BLaER1 treated with 17β-estradiol and CSF1 and Interleukin-3, amounts not matched to agents 10 nM and 100 nM (cell line): ENCODE measurements at regions not wholly inside any gene's neighbourhood (a gene's known extent, or its start where the extent isn't known, plus 50 kb on each side); places are given as distances from the start of the nearest gene placed in this dataset.

ENCODE experiments used
- H3K27ac ChIP-seq, 11 experiments: shearing (Covaris generic); formaldehyde crosslinking; 2 replicates each; pipeline ENCODE4 v1.8.1; 2022
- H3K27me3 ChIP-seq, 11 experiments: shearing (Covaris generic); formaldehyde crosslinking; 2 replicates each; pipeline ENCODE4 v1.8.1; 2022
- H3K36me3 ChIP-seq, 11 experiments: shearing (Covaris generic); formaldehyde crosslinking; 2 replicates each; pipeline ENCODE4 v1.8.1; 2022
- H3K4me1 ChIP-seq, 10 experiments: shearing (Covaris generic); formaldehyde crosslinking; 2 replicates each; pipeline ENCODE4 v1.8.1; 2022
- H3K4me2 ChIP-seq, 11 experiments: shearing (Covaris generic); formaldehyde crosslinking; 2 replicates each; pipeline ENCODE4 v1.8.1; 2022
- H3K4me3 ChIP-seq, 10 experiments: shearing (Covaris generic); formaldehyde crosslinking; 2 replicates each; pipeline ENCODE4 v1.8.1; 2022
- H3K9ac ChIP-seq, 11 experiments: shearing (Covaris generic); formaldehyde crosslinking; 2 replicates each; pipeline ENCODE4 v1.8.1; 2022
- H3K9me3 ChIP-seq, 11 experiments: shearing (Covaris generic); formaldehyde crosslinking; replicated peaks in 1 of 11; 2 replicates each; pipeline ENCODE4 v1.8.1; 2022
- H4K20me1 ChIP-seq, 11 experiments: shearing (Covaris generic); formaldehyde crosslinking; 2 replicates each; pipeline ENCODE4 v1.8.1; 2022
- Cebpa-rat ChIP-seq, 11 experiments: shearing (Covaris generic); IDR thresholded peaks; 2 replicates each; pipeline ENCODE4 v1.8.1; 2022

DNA sequence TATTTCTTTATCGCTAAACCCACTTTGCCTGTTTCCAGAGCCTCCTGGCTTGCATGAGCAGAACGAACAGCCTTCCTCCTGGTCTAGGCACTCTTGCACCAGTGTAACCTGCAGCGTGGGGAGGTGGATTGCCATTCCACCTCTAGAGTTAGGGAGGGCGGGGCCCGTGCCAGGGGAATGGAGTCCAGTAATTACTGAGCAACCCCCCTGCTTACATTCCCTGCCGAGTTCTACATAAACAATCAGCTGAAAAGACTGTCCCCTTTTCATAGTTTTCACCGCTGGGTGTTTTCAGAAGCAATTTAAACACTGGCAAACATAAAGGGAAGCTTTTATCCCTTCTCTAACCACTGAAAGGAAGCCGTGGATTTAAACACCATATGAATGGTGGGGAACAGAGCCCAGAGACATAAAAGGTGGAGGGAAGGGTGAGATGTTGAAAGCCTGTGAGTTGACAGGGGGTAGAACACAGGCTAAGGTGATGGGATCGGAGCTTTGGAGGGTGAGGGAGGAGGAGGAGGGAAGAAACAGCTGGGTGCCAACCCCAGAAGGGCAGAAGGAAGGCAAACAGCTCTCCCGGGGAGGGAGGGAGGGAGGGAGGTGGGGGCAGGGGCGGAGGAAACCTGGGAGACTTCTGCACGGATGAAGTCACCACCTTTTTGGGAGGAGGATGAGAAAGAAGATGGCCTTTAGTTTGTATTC, 68.0 kb upstream of the WDR26 start:
- H4K20me1 ChIP-seq, result no peaks in the 10 kb centered on the region
- no peak for TF ChIP-seq Cebpa-rat (IDR thresholded peaks at IDR 0.05)
- H3K27ac ChIP-seq, result peak overlapping the region; percentile 57 to 98 (median 86); a peak in 20 of 22 replicates
- no peaks in the 10 kb centered on the region for H3K27me3 ChIP-seq
- peak overlapping the region in 5 of 10 experiments; percentile 21 to 58 (median 39); a peak in 7 of 20 replicates for H3K4me3 ChIP-seq
- no peaks in the 10 kb centered on the region for H3K36me3 ChIP-seq
- peaks cover 55 to 88% (median 83%) of the 10 kb centered on the region in 10 experiments for H3K4me1 ChIP-seq
- H3K9ac ChIP-seq, result peak overlapping the region; percentile 57 to 78 (median 76); a peak in 21 of 22 replicates
- no peaks in the 10 kb centered on the region for H3K9me3 ChIP-seq
- peak overlapping the region; percentile 77 to 96 (median 88) for H3K4me2 ChIP-seq

DNA sequence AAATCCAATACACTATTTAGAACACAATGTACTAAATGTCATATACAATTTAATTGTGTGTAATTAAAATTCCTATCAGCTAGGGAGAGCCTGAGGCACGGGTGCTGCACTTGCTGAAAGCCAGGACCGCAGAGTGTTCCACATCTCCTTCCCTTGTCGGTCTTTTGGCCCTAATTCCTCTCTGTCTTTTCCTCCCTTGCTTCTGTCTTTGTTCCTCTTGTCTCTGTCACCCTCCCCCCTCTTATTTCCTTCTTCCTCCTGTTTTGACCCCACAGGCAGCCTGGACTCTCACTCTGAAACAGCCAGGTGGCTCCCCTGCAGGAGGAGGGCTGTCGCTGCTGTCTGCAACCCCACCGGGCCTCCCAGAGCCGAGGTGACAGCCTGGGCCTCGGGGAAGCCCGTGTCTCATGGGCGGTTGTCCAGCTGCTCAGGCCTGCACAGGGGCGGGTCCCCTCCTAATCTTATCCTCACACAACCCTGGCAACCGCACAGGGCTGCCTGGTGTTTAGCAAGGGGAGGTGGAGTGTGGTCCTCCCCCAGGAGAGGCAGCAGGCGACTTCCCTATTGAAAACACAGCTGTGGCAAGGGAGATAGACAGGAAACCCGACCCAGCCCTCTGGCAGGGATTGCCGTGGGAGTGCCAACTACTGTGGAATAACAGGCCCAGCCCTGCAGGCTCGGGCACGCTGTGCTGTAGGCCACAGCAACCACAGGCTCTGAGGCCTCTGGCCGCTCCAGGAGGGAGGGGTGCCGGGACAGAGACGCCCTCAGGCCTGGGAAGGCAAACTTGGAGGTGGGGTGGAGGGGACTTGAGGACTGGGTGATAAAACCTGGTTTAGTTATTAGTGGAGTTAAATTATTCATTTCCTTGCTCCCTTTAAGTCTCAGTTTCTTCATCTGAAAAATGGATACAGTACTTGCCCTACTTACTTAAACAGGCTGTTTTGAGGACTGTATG, 68.8 kb upstream of the WDR26 start:
- no peaks in the 10 kb centered on the region for H3K9me3 ChIP-seq
- no peaks in the 10 kb centered on the region for H3K36me3 ChIP-seq
- no peaks in the 10 kb centered on the region for H4K20me1 ChIP-seq
- peaks cover 46 to 80% (median 77%) of the 10 kb centered on the region in 10 experiments for H3K4me1 ChIP-seq
- peak overlapping the region; percentile 57 to 98 (median 86); a peak in 21 of 22 replicates for H3K27ac ChIP-seq
- peak overlapping the region; percentile 57 to 78 (median 76) for H3K9ac ChIP-seq
- no peaks in the 10 kb centered on the region for H3K27me3 ChIP-seq
- peak overlapping the region; percentile 77 to 96 (median 88) for H3K4me2 ChIP-seq
- TF ChIP-seq Cebpa-rat (IDR thresholded peaks at IDR 0.05), result 0 out of 22 replicates have a peak, but pooled peaks of 2 of the 11 experiments have one; percentile 7 to 23
- peak overlapping the region in 8 of 10 experiments; percentile 10 to 58 (median 34); a peak in 8 of 20 replicates for H3K4me3 ChIP-seq

DNA sequence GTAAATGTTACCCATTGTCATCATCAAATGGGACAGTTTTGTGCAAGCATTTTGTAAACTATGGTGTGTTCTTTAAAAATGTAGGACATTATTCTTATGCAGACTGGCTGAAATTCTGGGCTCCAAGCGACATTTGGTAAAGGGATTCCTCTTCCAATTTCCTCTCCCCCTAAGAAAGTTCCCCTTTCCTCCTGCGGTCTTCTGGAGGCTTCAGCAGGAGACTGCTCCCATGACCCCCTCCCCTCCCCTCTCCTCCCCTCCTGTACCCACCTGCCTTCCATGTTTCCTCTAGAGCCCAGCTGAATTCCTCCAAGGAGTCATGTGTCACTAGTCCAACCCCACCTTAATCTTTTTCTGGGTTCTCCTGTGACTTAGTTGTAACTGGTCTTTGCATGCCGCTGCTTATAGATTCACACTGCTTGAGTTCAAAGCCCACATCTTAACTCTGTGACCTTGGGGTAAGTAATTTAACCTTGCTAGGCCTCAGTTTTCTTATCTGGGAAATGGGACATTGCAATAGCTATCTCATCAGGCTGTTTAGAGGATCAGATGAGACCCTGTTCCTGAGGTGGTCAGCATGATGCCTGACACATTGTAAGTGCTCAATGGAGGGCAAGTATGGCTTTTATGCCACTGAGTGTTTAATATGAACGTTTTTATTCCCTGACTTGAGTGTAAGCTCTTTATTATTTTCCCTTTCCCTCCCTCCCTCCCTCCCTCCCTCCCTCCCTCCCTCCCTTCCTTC, 69.9 kb upstream of the WDR26 start:
- Histone ChIP-seq H4K20me1 (no peaks in the 10 kb centered on the region), H3K36me3 (no peaks in the 10 kb centered on the region), H3K4me3 (no peak overlapping the region; a peak in 1 of 20 replicates), H3K9ac (peak overlapping the region in 9 of 11 experiments; percentile 42 to 78 (median 76); a peak in 15 of 22 replicates), H3K4me1 (peaks cover 39 to 78% (median 73%) of the 10 kb centered on the region in 10 experiments), H3K4me2 (peak overlapping the region; percentile 77 to 96 (median 88)), H3K27me3 (no peaks in the 10 kb centered on the region), H3K9me3 (no peaks in the 10 kb centered on the region), H3K27ac (peak overlapping the region in 10 of 11 experiments; percentile 78 to 98 (median 88); a peak in 19 of 22 replicates)
- no peak for TF ChIP-seq Cebpa-rat (IDR thresholded peaks at IDR 0.05)

DNA sequence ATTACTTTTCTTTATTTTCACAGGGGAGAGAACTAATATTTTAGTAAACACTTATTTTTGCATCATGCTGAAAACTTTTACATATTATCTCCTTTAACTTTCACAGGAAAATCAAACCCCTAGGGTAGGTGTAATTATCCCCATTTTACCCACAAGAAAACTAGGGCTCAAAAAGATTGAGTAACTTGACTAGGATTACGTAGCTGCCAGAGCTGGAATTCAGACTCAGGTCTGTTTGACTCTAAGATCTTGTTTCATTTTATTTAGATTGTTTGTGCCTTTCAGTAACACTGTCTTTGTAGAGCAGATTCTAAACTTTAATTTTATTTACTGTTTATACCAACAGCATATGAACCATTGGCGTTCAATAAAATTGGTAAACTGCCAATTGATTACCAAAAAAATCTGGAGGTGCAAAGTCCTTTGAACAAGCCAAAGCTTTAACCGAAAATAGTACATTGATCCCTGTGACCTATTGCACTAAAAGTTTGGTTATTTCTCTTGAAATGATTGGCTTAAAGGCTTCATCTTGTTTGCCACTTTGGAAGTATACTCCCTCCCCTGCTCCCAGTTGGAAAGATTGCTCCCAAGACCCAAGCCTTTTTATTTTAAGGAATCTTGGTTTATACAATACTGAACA, 71.0 kb upstream of the WDR26 start:
- no peaks in the 10 kb centered on the region for H3K27me3 ChIP-seq
- H3K4me1 ChIP-seq, result peaks cover 39 to 78% (median 73%) of the 10 kb centered on the region in 10 experiments
- TF ChIP-seq Cebpa-rat (IDR thresholded peaks at IDR 0.05), result no peak
- peak overlapping the region in 7 of 11 experiments; percentile 12 to 96 (median 42); a peak in 9 of 22 replicates for H3K4me2 ChIP-seq
- no peaks in the 10 kb centered on the region for H3K9me3 ChIP-seq
- no peaks in the 10 kb centered on the region for H4K20me1 ChIP-seq
- no peak overlapping the region for H3K9ac ChIP-seq
- H3K4me3 ChIP-seq, result no peak overlapping the region
- no peaks in the 10 kb centered on the region for H3K36me3 ChIP-seq
- H3K27ac ChIP-seq, result 0 out of 22 replicates have a peak overlapping the region, but pooled peaks of 1 of the 11 experiments have one; percentile 10

DNA sequence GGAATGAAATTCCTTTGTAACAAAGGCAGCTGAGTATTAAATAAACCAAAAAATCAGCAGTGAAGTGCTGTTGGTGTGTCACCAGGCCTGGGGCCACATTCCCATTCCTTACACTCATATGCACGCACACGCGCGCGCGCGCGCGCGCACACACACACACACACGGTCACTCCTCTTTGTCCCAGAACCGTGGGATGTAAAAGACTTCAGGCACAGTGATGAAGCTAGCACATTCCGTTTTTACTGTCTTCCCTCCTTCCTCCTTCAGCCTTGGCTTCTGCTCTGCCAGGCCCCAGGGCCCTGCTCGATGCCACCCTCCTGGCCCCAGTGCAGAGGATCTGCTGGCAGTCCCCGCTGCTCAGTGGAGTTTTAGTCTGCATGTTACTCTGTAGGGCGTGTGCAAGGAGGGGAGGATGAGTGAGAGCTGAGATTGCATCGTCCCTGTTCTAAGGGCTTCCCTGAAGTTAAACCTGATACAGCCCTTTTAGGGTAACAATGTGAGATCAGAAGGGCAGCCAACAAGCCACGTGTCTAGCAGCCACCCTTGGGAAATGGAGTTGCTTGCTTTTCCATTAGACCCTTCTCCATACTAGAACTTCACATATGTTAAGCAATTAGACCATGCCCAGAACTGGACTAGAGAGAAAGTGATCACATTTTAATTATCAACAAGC, 71.7 kb upstream of the WDR26 start:
- H4K20me1 ChIP-seq, result no peaks in the 10 kb centered on the region
- no peaks in the 10 kb centered on the region for H3K9me3 ChIP-seq
- TF ChIP-seq Cebpa-rat (IDR thresholded peaks at IDR 0.05), result no peak
- H3K27me3 ChIP-seq, result no peaks in the 10 kb centered on the region
- H3K4me2 ChIP-seq, result peak overlapping the region in 2 of 11 experiments; percentile 36 to 45; a peak in 4 of 22 replicates
- H3K4me1 ChIP-seq, result peaks cover 40 to 78% (median 73%) of the 10 kb centered on the region in 10 experiments
- no peak overlapping the region for H3K9ac ChIP-seq
- H3K27ac ChIP-seq, result peak overlapping the region in 1 of 11 experiments; percentile 10; a peak in 1 of 22 replicates
- no peak overlapping the region for H3K4me3 ChIP-seq
- no peaks in the 10 kb centered on the region for H3K36me3 ChIP-seq

DNA sequence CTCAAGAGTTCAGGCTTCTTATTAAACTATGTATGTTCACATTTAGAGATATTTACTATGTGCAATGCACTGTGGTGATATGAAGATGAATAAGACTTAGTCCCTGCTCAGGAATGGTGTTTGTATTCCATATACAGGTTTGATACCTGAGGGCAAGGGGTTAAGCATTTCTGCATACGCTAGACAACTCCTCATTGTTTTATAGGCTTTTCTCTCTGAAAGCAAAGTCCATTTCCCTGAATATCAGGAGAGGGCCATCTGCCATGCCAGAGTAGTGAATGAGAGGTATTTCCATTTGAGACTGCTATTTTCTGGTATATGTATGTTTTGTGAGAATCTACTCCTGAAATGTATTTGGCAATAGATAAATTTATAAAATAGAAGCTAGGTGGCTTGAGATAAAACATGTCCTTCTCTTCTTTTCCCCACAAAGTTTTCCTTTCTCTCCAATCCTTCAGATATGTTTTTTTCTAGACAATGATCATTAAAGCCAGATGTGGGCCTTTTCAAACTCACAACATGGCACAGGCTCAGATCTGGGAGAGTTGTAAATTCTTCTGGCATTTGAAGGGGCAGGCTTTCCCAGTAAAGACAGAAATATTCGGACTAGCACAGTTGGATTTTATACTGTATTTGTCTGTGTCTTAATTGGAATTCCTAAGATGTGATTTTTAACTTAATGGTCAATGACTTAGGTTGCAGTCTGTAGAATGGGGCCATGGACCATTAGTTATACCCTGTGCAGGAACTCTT, 73.3 kb upstream of the WDR26 start:
- H4K20me1 ChIP-seq, result no peaks in the 10 kb centered on the region
- H3K9me3 ChIP-seq, result no peaks in the 10 kb centered on the region
- no peaks in the 10 kb centered on the region for H3K27me3 ChIP-seq
- no peaks in the 10 kb centered on the region for H3K36me3 ChIP-seq
- H3K4me2 ChIP-seq, result no peak overlapping the region
- TF ChIP-seq Cebpa-rat (IDR thresholded peaks at IDR 0.05), result no peak
- no peak overlapping the region for H3K27ac ChIP-seq
- no peak overlapping the region for H3K9ac ChIP-seq
- H3K4me1 ChIP-seq, result peaks cover 31 to 70% (median 61%) of the 10 kb centered on the region in 10 experiments
- no peak overlapping the region for H3K4me3 ChIP-seq

DNA sequence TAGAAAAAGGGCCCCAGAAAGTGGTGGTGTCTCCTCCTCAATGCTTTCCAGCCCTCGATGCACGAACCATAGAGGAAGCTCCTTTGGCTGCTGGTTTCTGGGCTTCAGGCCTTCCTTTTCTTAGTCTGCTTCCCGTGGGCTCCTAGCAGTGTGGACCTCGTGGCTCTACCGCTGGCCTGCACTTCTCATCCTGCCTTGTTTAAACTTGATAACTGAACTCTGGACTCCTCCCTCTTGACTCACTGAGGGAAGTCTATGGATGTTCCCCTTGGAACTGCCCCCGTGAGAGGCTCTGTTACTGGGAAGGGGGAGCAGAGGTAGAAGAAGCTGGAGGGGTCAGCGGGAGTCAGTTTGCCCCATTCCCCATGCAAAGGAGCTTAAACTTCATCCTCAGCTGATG, 75.3 kb upstream of the WDR26 start:
- H3K36me3 ChIP-seq, result no peaks in the 10 kb centered on the region
- no peaks in the 10 kb centered on the region for H3K9me3 ChIP-seq
- H3K27me3 ChIP-seq, result no peaks in the 10 kb centered on the region
- H3K9ac ChIP-seq, result peak overlapping the region in 4 of 11 experiments; percentile 27 to 48 (median 40); a peak in 6 of 22 replicates
- no peak for TF ChIP-seq Cebpa-rat (IDR thresholded peaks at IDR 0.05)
- peak overlapping the region in 7 of 11 experiments; percentile 5 to 57 (median 45); a peak in 8 of 22 replicates for H3K27ac ChIP-seq
- peaks cover 13 to 56% (median 42%) of the 10 kb centered on the region in 10 experiments for H3K4me1 ChIP-seq
- no peaks in the 10 kb centered on the region for H4K20me1 ChIP-seq
- H3K4me2 ChIP-seq, result peak overlapping the region in 9 of 11 experiments; percentile 38 to 90 (median 70); a peak in 14 of 22 replicates
- no peak overlapping the region for H3K4me3 ChIP-seq
